ENCODE measurements at regions not wholly inside any gene's neighbourhood (a gene's known extent, or its start where the extent isn't known, plus 50 kb on each side); places are given as distances from the start of the nearest gene placed in this dataset.

DNA sequence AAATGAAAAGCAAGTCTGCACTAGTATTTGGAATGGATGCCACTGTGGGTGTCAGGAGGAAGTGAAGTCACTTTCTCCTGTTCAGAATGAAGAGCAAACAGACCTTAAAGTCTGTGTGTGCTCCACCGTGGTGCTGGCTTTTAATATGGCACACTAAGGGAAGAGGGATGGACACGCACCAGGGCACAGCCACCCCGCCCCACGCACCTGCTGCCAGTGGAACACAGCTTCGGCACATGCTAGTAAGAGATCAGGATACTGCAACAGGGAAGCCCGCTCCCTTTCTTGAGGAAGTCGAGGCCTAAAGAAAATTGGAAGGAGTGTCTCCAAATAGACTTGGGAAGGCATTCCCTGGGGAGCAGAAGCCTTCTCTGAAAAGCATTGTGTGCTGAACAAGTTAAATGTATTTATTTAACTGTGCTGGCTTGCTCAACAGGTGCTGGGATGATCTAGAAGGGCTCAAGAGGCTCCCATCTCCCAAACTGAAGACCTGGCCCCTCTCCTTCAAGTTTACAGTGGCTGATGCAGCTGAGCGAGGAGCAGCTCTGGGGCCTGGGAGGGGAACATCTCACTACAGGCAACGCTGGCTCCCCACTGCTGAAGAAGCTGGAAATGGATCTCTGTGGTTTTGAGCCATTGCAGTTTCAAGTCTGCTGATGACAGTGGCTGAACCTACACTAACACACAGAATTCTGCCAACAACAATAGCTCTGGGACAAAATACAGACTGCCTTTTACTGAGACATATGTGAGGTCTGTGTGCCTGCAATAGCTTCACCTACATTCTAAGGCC lies 504.6 kb upstream of the B3GAT1 start:
- Histone ChIP-seq H3K4me2 (ENCODE audit: low read length) (no peak overlapping the region), H3K27me3 (ENCODE audit: low read depth, low read length) (no peaks in the 10 kb centered on the region), H2AFZ (ENCODE audit: low read depth, low read length) (no peak overlapping the region)

DNA sequence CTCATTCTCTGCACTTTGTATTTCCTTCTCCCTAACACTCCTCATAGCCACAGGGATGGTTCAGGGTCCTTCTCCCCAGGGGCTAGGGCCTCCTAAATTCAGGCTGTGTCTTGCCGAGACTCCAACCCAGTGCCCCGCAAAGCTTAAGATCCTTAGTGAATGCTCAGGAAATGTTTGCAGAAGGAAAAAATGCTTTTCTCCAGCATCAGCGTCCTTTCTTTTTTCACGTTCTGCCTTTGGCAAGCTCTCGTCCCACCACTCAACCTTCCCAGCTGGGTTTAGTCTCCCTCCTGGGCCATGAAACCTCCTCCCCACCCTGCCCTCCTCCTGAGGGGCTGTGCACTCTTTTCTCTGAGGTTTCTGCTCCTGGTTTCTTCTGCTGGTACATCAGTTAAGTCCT lies 503.8 kb upstream of the B3GAT1 start:
- Histone ChIP-seq H3K4me1 (ENCODE audit: low read length) (no peaks in the 10 kb centered on the region), H3K27ac (ENCODE audit: low read length) (no peak overlapping the region), H3K36me3 (replicated peaks; ENCODE audit: low read depth, low read length) (no peaks in the 10 kb centered on the region), H3K27me3 (ENCODE audit: low read depth, low read length) (no peaks in the 10 kb centered on the region), H4K20me1 (ENCODE audit: insufficient read depth, low read length) (no peaks in the 10 kb centered on the region), H2AFZ (ENCODE audit: low read depth, low read length) (no peak overlapping the region), H3K79me2 (ENCODE audit: low read length) (no peaks in the 10 kb centered on the region), H3K9me3 (ENCODE audit: insufficient read depth, low read length) (no peaks in the 10 kb centered on the region), H3K9ac (ENCODE audit: low read length) (no peak overlapping the region), H3K4me2 (ENCODE audit: low read length) (no peak overlapping the region), H3K4me3 (ENCODE audit: low read length) (no peak overlapping the region)
- no peak for TF ChIP-seq EZH2phosphoT487 (IDR thresholded peaks at IDR 0.05; ENCODE audit: low read depth)
- TF ChIP-seq, protein P1, sequence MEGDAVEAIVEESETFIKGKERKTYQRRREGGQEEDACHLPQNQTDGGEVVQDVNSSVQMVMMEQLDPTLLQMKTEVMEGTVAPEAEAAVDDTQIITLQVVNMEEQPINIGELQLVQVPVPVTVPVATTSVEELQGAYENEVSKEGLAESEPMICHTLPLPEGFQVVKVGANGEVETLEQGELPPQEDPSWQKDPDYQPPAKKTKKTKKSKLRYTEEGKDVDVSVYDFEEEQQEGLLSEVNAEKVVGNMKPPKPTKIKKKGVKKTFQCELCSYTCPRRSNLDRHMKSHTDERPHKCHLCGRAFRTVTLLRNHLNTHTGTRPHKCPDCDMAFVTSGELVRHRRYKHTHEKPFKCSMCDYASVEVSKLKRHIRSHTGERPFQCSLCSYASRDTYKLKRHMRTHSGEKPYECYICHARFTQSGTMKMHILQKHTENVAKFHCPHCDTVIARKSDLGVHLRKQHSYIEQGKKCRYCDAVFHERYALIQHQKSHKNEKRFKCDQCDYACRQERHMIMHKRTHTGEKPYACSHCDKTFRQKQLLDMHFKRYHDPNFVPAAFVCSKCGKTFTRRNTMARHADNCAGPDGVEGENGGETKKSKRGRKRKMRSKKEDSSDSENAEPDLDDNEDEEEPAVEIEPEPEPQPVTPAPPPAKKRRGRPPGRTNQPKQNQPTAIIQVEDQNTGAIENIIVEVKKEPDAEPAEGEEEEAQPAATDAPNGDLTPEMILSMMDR (IDR thresholded peaks at IDR 0.05; ENCODE audit: low read depth, low read length) = no peak

More for the DNA sequence above, 504.6 kb upstream of the B3GAT1 start:
- Histone ChIP-seq H3K79me2 (ENCODE audit: low read length) (no peaks in the 10 kb centered on the region), H3K27ac (ENCODE audit: low read length) (no peak overlapping the region), H4K20me1 (ENCODE audit: insufficient read depth, low read length) (no peaks in the 10 kb centered on the region), H3K4me1 (ENCODE audit: low read length) (no peaks in the 10 kb centered on the region), H3K36me3 (replicated peaks; ENCODE audit: low read depth, low read length) (no peaks in the 10 kb centered on the region), H3K4me3 (ENCODE audit: low read length) (no peak overlapping the region), H3K9me3 (ENCODE audit: insufficient read depth, low read length) (no peaks in the 10 kb centered on the region), H3K9ac (ENCODE audit: low read length) (no peak overlapping the region)
- TF ChIP-seq, protein P1 (IDR thresholded peaks at IDR 0.05; ENCODE audit: low read depth, low read length) = no peak
- TF ChIP-seq EZH2phosphoT487 (IDR thresholded peaks at IDR 0.05; ENCODE audit: low read depth) = no peak

GRCh38 chr11:134915212-134915611 lies 503.2 kb upstream of the B3GAT1 start:
- H3K79me2 ChIP-seq (ENCODE audit: low read length) = no peaks in the 10 kb centered on the region

GRCh38 chr11:134913999-134914590 lies 502.1 kb upstream of the B3GAT1 start:
- Histone ChIP-seq H3K4me1 (ENCODE audit: low read length) (no peaks in the 10 kb centered on the region), H3K27me3 (ENCODE audit: low read depth, low read length) (no peaks in the 10 kb centered on the region), H3K9me3 (ENCODE audit: insufficient read depth, low read length) (no peaks in the 10 kb centered on the region), H4K20me1 (ENCODE audit: insufficient read depth, low read length) (no peaks in the 10 kb centered on the region), H3K27ac (ENCODE audit: low read length) (no peak overlapping the region), H3K4me2 (ENCODE audit: low read length) (no peak overlapping the region), H3K79me2 (ENCODE audit: low read length) (no peaks in the 10 kb centered on the region), H2AFZ (ENCODE audit: low read depth, low read length) (no peak overlapping the region), H3K9ac (ENCODE audit: low read length) (no peak overlapping the region), H3K4me3 (ENCODE audit: low read length) (no peak overlapping the region), H3K36me3 (replicated peaks; ENCODE audit: low read depth, low read length) (no peaks in the 10 kb centered on the region)
- TF ChIP-seq, protein P1 (IDR thresholded peaks at IDR 0.05; ENCODE audit: low read depth, low read length) = no peak
- TF ChIP-seq EZH2phosphoT487 (IDR thresholded peaks at IDR 0.05; ENCODE audit: low read depth) = no peak

More at GRCh38 chr11:134915212-134915611, 503.2 kb upstream of the B3GAT1 start:
- Histone ChIP-seq H3K4me3 (ENCODE audit: low read length) (no peak overlapping the region), H2AFZ (ENCODE audit: low read depth, low read length) (no peak overlapping the region), H3K4me1 (ENCODE audit: low read length) (no peaks in the 10 kb centered on the region), H3K9ac (ENCODE audit: low read length) (no peak overlapping the region), H3K27ac (ENCODE audit: low read length) (no peak overlapping the region), H3K27me3 (ENCODE audit: low read depth, low read length) (no peaks in the 10 kb centered on the region), H3K36me3 (replicated peaks; ENCODE audit: low read depth, low read length) (no peaks in the 10 kb centered on the region), H4K20me1 (ENCODE audit: insufficient read depth, low read length) (no peaks in the 10 kb centered on the region), H3K4me2 (ENCODE audit: low read length) (no peak overlapping the region), H3K9me3 (ENCODE audit: insufficient read depth, low read length) (no peaks in the 10 kb centered on the region)
- no peak for TF ChIP-seq EZH2phosphoT487 (IDR thresholded peaks at IDR 0.05; ENCODE audit: low read depth)
- TF ChIP-seq, protein P1 (IDR thresholded peaks at IDR 0.05; ENCODE audit: low read depth, low read length) = no peak
